ENCODE measurements at regions not wholly inside any gene's neighbourhood (a gene's known extent, or its start where the extent isn't known, plus 50 kb on each side); places are given as distances from the start of the nearest gene placed in this dataset.

GRCh38 chr13:59340581-59340980 is 823.1 kb downstream of the DIAPH3 start:
- no peak overlapping the region for H3K4me3 ChIP-seq (ENCODE audit: low read depth, low read length)
- TF ChIP-seq, protein P1, sequence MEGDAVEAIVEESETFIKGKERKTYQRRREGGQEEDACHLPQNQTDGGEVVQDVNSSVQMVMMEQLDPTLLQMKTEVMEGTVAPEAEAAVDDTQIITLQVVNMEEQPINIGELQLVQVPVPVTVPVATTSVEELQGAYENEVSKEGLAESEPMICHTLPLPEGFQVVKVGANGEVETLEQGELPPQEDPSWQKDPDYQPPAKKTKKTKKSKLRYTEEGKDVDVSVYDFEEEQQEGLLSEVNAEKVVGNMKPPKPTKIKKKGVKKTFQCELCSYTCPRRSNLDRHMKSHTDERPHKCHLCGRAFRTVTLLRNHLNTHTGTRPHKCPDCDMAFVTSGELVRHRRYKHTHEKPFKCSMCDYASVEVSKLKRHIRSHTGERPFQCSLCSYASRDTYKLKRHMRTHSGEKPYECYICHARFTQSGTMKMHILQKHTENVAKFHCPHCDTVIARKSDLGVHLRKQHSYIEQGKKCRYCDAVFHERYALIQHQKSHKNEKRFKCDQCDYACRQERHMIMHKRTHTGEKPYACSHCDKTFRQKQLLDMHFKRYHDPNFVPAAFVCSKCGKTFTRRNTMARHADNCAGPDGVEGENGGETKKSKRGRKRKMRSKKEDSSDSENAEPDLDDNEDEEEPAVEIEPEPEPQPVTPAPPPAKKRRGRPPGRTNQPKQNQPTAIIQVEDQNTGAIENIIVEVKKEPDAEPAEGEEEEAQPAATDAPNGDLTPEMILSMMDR (IDR thresholded peaks at IDR 0.05; ENCODE audit: low read depth, low read length): no peak
- in situ Hi-C loops (cut with HindIII; ENCODE audit: low sequenced_read_pairs): no loop called here
- no peak for DNase-seq (ENCODE audit: low read depth, low spot score)

DNA sequence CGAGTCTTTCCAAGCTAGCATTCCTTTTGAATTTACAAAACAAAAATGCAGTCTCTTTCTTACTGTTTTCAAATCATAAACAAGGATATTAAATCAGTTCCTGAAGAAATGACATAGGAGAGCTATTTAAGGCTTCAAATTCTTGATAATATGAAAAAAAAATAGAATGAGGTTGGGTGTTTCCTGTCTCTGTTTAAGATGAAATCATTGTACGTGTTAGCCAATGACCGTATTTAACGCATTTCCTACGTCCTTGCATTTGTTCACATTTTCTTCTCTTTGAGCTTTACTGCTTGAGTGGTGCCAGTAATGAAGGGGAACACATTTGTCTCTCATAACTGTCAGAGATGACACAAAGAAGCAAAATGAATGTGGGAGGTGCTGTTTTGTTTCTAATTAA is 821.3 kb downstream of the DIAPH3 start:
- no peak for DNase-seq (ENCODE audit: low read depth, low spot score)
- in situ Hi-C loops (cut with HindIII; ENCODE audit: low sequenced_read_pairs): no loop called here
- TF ChIP-seq, protein P1 (IDR thresholded peaks at IDR 0.05; ENCODE audit: low read depth, low read length): no peak
- H3K4me3 ChIP-seq (ENCODE audit: low read depth, low read length): no peak overlapping the region

DNA sequence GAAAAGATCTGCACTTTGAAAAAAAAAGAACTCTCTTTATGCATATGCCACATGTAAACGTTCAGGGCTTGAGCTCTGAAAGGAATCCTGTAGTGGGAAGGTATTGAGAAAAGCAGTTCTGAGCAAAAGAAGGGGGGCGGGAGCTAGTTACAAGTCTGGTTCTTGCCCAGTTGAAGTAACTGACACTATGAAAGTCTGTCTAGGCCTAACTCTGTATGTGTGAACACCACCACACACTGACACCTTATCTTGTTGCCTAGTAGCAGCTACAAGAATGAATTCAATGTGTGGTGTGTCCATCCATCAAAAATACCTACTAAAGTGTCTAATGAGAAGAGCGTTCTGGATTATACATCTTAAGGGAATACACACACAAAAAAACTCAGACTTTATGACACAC is 820.6 kb downstream of the DIAPH3 start:
- no peak for DNase-seq (ENCODE audit: low read depth, low spot score)
- in situ Hi-C loops (cut with HindIII; ENCODE audit: low sequenced_read_pairs): no loop called here
- TF ChIP-seq, protein P1 (IDR thresholded peaks at IDR 0.05; ENCODE audit: low read depth, low read length): no peak
- H3K4me3 ChIP-seq (ENCODE audit: low read depth, low read length): no peak overlapping the region

- no peak for DNase-seq (ENCODE audit: low read depth, low spot score)
- in situ Hi-C loops (cut with HindIII; ENCODE audit: low sequenced_read_pairs): no loop called here
- H3K4me3 ChIP-seq (ENCODE audit: low read depth, low read length): no peak overlapping the region
- TF ChIP-seq, protein P1 (IDR thresholded peaks at IDR 0.05; ENCODE audit: low read depth, low read length): no peak
These were observed 819.5 kb downstream of the DIAPH3 start for GRCh38 chr13:59343993-59344822.

DNA sequence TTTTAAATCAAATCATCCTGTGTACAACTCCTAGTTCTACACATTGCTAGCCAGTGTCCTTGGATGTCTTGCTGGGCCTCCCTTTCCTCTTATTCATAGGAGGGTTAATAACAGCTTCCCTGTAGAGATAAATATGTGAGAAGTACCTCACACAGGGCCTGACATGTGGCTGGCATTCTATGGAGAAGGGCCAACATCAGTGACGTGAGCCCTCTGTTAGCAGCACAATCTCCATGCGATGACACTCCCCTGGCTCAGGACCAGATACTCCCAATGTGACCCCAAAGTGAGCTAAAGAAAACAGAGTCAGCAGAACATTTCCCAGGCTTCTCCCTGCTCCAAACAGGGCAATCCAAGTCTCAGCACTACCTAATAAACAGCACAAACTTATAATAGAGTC is 818.4 kb downstream of the DIAPH3 start:
- TF ChIP-seq, protein P1 (IDR thresholded peaks at IDR 0.05; ENCODE audit: low read depth, low read length): no peak
- no peak overlapping the region for H3K4me3 ChIP-seq (ENCODE audit: low read depth, low read length)
- peak; percentile 11 for DNase-seq (ENCODE audit: low read depth, low spot score)
- in situ Hi-C loops (cut with HindIII; ENCODE audit: low sequenced_read_pairs): no loop called here

DNA sequence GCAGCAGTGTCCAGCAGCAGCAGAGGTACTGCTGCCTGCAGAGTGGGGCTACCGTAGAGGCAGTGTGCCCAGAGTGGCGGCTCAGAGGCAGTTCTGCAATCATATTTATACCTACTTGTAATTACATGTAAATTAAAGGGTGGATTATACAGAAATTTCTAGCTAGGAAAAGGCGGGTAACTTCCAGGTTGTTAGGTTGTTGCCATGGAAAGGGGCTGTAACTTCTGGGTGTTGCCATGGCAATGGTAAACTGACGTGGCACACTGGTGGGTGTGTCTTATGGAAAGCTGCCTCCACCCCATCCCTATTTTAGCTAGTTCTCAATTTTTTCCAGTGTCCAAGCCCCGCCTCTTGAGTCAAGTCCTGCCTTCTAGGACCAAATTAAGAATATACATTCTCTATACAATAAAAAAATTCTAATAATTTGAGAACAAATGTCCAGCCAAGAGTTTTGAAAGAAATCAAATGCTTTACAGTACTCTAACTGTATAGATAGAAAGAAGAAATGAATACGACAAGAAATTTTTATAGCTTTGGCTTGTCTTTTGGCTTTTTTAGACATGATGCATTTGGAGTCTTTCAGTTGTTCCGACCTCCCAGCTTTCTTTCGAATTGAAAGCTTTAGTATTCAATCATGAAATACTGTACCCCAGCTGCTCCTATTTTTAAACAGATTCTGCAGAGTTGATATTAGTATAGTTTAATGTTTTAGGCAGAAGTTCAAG is 816.6 kb downstream of the DIAPH3 start:
- H3K4me3 ChIP-seq (ENCODE audit: low read depth, low read length): no peak overlapping the region
- TF ChIP-seq, protein P1 (IDR thresholded peaks at IDR 0.05; ENCODE audit: low read depth, low read length): no peak
- no peak for DNase-seq (ENCODE audit: low read depth, low spot score)
- in situ Hi-C loops (cut with HindIII; ENCODE audit: low sequenced_read_pairs): no loop called here
